SK-N-MC (cell line): ENCODE measurements at regions not wholly inside any gene's neighbourhood (a gene's known extent, or its start where the extent isn't known, plus 50 kb on each side); places are given as distances from the start of the nearest gene placed in this dataset.

Experiments used
- EZH2 ChIP-seq: fragments of 200-600 bp; sonication (generic); IDR thresholded peaks from one replicate; pipeline ENCODE4 v1.6.1; 2017; ENCODE audit warnings: antibody characterized with exemption
- FOXP2 ChIP-seq: optimal IDR thresholded peaks from 2 replicates; pipeline ENCODE3; 2011; ENCODE audit warnings: mild to moderate bottlenecking, moderate library complexity; ENCODE audit not compliant: insufficient read depth; ENCODE audit errors: extremely low read length, control extremely low read depth
- POLR2AphosphoS5 ChIP-seq: IDR thresholded peaks from 2 replicates; pipeline ENCODE4 v1.6.1; 2012; ENCODE audit warnings: mild to moderate bottlenecking, low read depth, low read length, borderline replicate concordance

GRCh38 chr5:3778000-3778550, 182.4 kb downstream of the IRX1 start:
- TF ChIP-seq POLR2AphosphoS5: no peak
- TF ChIP-seq FOXP2: no peak
- peak; percentile 86 for TF ChIP-seq EZH2
